Hepatocyte (in vitro differentiated cells): ENCODE measurements at regions not wholly inside any gene's neighbourhood (a gene's known extent, or its start where the extent isn't known, plus 50 kb on each side); places are given as distances from the start of the nearest gene placed in this dataset.

Experiments used
- EZH2 ChIP-seq: fragments of 200-600 bp; sonication (generic); IDR thresholded peaks from 2 replicates; pipeline ENCODE4 v1.6.1; 2016; ENCODE audit warnings: antibody characterized with exemption, mild to moderate bottlenecking, borderline replicate concordance
- TF ChIP-seq, protein P1 (sequence below): fragments of 200-600 bp; sonication (generic); IDR thresholded peaks from 2 replicates; pipeline ENCODE4 v1.5.1; 2016; ENCODE audit warnings: antibody characterized with exemption, mild to moderate bottlenecking; ENCODE audit not compliant: poor library complexity

DNA sequence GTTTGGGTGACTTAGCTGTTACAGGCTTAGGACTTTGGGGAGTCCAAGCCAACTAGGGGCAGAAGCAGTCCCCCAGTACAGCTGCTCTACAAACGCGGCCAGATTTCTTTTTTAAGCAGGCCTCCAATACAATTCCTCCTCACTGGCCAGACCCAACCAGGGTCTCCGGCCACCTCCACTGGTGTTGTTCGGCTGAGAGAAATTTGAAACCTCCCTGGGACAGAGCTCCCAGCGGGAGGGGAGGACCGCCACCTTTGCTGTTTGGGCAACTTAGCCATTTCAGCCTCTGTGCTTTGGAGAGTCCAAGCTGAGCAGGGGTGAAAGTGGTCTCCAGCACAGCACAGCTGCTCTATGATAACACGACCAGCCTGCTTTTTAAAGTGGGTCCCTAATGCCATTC, 59.4 kb upstream of the KHDRBS2 start:
- TF ChIP-seq, protein P1, sequence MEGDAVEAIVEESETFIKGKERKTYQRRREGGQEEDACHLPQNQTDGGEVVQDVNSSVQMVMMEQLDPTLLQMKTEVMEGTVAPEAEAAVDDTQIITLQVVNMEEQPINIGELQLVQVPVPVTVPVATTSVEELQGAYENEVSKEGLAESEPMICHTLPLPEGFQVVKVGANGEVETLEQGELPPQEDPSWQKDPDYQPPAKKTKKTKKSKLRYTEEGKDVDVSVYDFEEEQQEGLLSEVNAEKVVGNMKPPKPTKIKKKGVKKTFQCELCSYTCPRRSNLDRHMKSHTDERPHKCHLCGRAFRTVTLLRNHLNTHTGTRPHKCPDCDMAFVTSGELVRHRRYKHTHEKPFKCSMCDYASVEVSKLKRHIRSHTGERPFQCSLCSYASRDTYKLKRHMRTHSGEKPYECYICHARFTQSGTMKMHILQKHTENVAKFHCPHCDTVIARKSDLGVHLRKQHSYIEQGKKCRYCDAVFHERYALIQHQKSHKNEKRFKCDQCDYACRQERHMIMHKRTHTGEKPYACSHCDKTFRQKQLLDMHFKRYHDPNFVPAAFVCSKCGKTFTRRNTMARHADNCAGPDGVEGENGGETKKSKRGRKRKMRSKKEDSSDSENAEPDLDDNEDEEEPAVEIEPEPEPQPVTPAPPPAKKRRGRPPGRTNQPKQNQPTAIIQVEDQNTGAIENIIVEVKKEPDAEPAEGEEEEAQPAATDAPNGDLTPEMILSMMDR, result no peak
- no peak for TF ChIP-seq EZH2
